H9 (cell line): ENCODE measurements at regions not wholly inside any gene's neighbourhood (a gene's known extent, or its start where the extent isn't known, plus 50 kb on each side); places are given as distances from the start of the nearest gene placed in this dataset.

Experiments
- DNase-seq: peaks from one replicate; pipeline ENCODE4 v3.0.0-alpha.2; 2017
- H2AFZ ChIP-seq: one replicate; pipeline ENCODE4 v1.6.1; 2013; ENCODE audit warnings: mild to moderate bottlenecking, low read length, control low read depth, moderate library complexity
- H2AK5ac ChIP-seq: 2 replicates; pipeline ENCODE4 v1.6.1; 2013; ENCODE audit warnings: low read length, control low read depth, mixed read lengths; ENCODE audit not compliant: insufficient read length
- H2BK120ac ChIP-seq: one replicate; pipeline ENCODE4 v1.6.1; 2013; ENCODE audit warnings: low read depth, mild to moderate bottlenecking, low read length, control low read depth, inconsistent platforms; ENCODE audit not compliant: poor library complexity, severe bottlenecking
- H2BK12ac ChIP-seq: 2 replicates; pipeline ENCODE4 v1.6.1; 2013; ENCODE audit warnings: low read length, control low read depth, mixed read lengths, low read depth; ENCODE audit not compliant: insufficient read length
- H2BK15ac ChIP-seq: 2 replicates; pipeline ENCODE4 v1.6.1; 2013; ENCODE audit warnings: low read depth, low read length, control low read depth
- H2BK20ac ChIP-seq: one replicate; pipeline ENCODE4 v1.6.1; 2013; ENCODE audit warnings: low read depth, mild to moderate bottlenecking, low read length, control low read depth, inconsistent platforms; ENCODE audit not compliant: poor library complexity, severe bottlenecking
- H2BK5ac ChIP-seq: 2 replicates; pipeline ENCODE4 v1.6.1; 2013; ENCODE audit warnings: low read length, control low read depth, mixed read lengths; ENCODE audit not compliant: insufficient read length
- H3K14ac ChIP-seq: 2 replicates; pipeline ENCODE4 v1.6.1; 2013; ENCODE audit warnings: low read length, control low read depth; ENCODE audit not compliant: insufficient read depth
- H3K18ac ChIP-seq: 2 replicates; pipeline ENCODE4 v1.6.1; 2013; ENCODE audit warnings: low read depth, mild to moderate bottlenecking, mixed read lengths, low read length, control low read depth; ENCODE audit not compliant: insufficient read length
- H3K23ac ChIP-seq: 2 replicates; pipeline ENCODE4 v1.6.1; 2013; ENCODE audit warnings: low read length, control low read depth, mixed read lengths, low read depth; ENCODE audit not compliant: insufficient read length
- H3K23me2 ChIP-seq: 2 replicates; pipeline ENCODE4 v1.6.1; 2013; ENCODE audit warnings: low read depth, mild to moderate bottlenecking, mixed read lengths, low read length, control low read depth; ENCODE audit not compliant: insufficient read length, poor library complexity, severe bottlenecking
- H3K27ac ChIP-seq: 2 replicates; pipeline ENCODE4 v1.5.1; 2013; ENCODE audit warnings: low read length, control low read depth, mixed read lengths, low read depth; ENCODE audit not compliant: insufficient read length
- H3K27me3 ChIP-seq: 2 replicates; pipeline ENCODE4 v1.6.1; 2013; ENCODE audit warnings: low read length, control low read depth, inconsistent platforms; ENCODE audit not compliant: insufficient read depth
- H3K4ac ChIP-seq: 2 replicates; pipeline ENCODE4 v1.6.1; 2013; ENCODE audit warnings: low read depth, mild to moderate bottlenecking, control low read depth, inconsistent platforms, low read length, moderate library complexity
- H3K4me1 ChIP-seq: 2 replicates; pipeline ENCODE4 v1.6.1; 2013; ENCODE audit warnings: low read length, control low read depth, inconsistent platforms; ENCODE audit not compliant: insufficient read depth
- H3K4me2 ChIP-seq: 2 replicates; pipeline ENCODE4 v1.6.1; 2013; ENCODE audit warnings: low read length, control low read depth, mixed read lengths; ENCODE audit not compliant: insufficient read length, insufficient read depth
- H3K56ac ChIP-seq: 2 replicates; pipeline ENCODE4 v1.6.1; 2013; ENCODE audit warnings: low read depth, mild to moderate bottlenecking, mixed read lengths, low read length, control low read depth; ENCODE audit not compliant: insufficient read length
- H3K79me1 ChIP-seq: 2 replicates; pipeline ENCODE4 v1.6.1; 2013; ENCODE audit warnings: low read depth, mild to moderate bottlenecking, moderate library complexity, low read length, control low read depth, inconsistent platforms; ENCODE audit not compliant: insufficient read depth, poor library complexity, severe bottlenecking
- H3K79me2 ChIP-seq: 2 replicates; pipeline ENCODE4 v1.6.1; 2013; ENCODE audit warnings: low read length, control low read depth, inconsistent platforms; ENCODE audit not compliant: insufficient read depth
- H3K9ac ChIP-seq: 2 replicates; pipeline ENCODE4 v1.6.1; 2013; ENCODE audit warnings: low read length, control low read depth, mixed read lengths; ENCODE audit not compliant: insufficient read length; ENCODE audit errors: extremely low read depth
- H3K9me3 ChIP-seq: one replicate; pipeline ENCODE4 v1.6.1; 2013; ENCODE audit warnings: low read depth, low read length, inconsistent platforms; ENCODE audit not compliant: control insufficient read depth
- H3T11ph ChIP-seq: one replicate; pipeline ENCODE4 v1.6.1; 2013; ENCODE audit warnings: mild to moderate bottlenecking, low read length, control low read depth, inconsistent platforms
- H4K20me1 ChIP-seq: one replicate; pipeline ENCODE4 v1.6.1; 2013; ENCODE audit not compliant: control insufficient read depth, insufficient read length, insufficient read depth
- H4K5ac ChIP-seq: 2 replicates; pipeline ENCODE4 v1.6.1; 2013; ENCODE audit warnings: low read depth, mild to moderate bottlenecking, mixed read lengths, low read length, control low read depth; ENCODE audit not compliant: insufficient read length
- H4K8ac ChIP-seq: replicated peaks from 2 replicates; pipeline ENCODE4 v1.6.1; 2013; ENCODE audit warnings: low read length, control low read depth, mixed read lengths, low read depth; ENCODE audit not compliant: insufficient read length
- H4K91ac ChIP-seq: 2 replicates; pipeline ENCODE4 v1.6.1; 2013; ENCODE audit warnings: low read depth, mild to moderate bottlenecking, moderate library complexity, mixed read lengths, low read length, control low read depth; ENCODE audit not compliant: insufficient read length
- H3K27ac Mint-ChIP-seq, 3 experiments: 2 replicates in 2 of 3; 3 replicates in 1 of 3; pipeline ENCODE4 v1.8.0; 2020 to 2021; ENCODE audit warnings: mixed read lengths in 3 of 3, mild to moderate bottlenecking in 1 of 3, moderate library complexity in 1 of 3
- H3K27me3 Mint-ChIP-seq: 2 replicates; pipeline ENCODE4 v1.8.0; 2021; ENCODE audit warnings: low read depth, mild to moderate bottlenecking, moderate library complexity, mixed read lengths
- H3K36me3 Mint-ChIP-seq, 3 experiments: 2 replicates in 2 of 3; 3 replicates in 1 of 3; pipeline ENCODE4 v1.8.0; 2020 to 2021; ENCODE audit warnings: low read depth in 3 of 3, mixed read lengths in 3 of 3; ENCODE audit not compliant: insufficient read depth in 1 of 3
- H3K4me1 Mint-ChIP-seq, 2 experiments: 2 replicates each; pipeline ENCODE4 v1.8.0; 2020; ENCODE audit warnings: mixed read lengths in 2 of 2
- H3K4me3 Mint-ChIP-seq, 2 experiments: 2 replicates in 1 of 2; 3 replicates in 1 of 2; pipeline ENCODE4 v1.8.0; 2020 to 2021; ENCODE audit warnings: mild to moderate bottlenecking in 2 of 2, mixed read lengths in 2 of 2, moderate library complexity in 1 of 2
- H3K9me3 Mint-ChIP-seq, 2 experiments: 2 replicates in 1 of 2; 3 replicates in 1 of 2; pipeline ENCODE4 v1.8.0; 2020; ENCODE audit warnings: mild to moderate bottlenecking in 2 of 2, mixed read lengths in 2 of 2, moderate library complexity in 1 of 2
- CTCF ChIP-seq: fragments of 200-600 bp; sonication (generic); conservative IDR thresholded peaks from 3 replicates; pipeline ENCODE4 v1.8.0; 2021; ENCODE audit warnings: antibody characterized with exemption, mild to moderate bottlenecking
- WGBS: extraction: QIAGEN DNeasy Blood & Tissue Kit; methylation state at CpG from one replicate; pipeline ENCODE4 v1.1.7; 2013; ENCODE audit warnings: missing lambda C conversion rate, low lambda C conversion rate, mixed read lengths; ENCODE audit not compliant: insufficient read length; ENCODE audit errors: extremely low coverage; 5-methylcytosine and 5-hydroxymethylcytosine counted together

GRCh38 chr16:9016824-9017223 lies 53.1 kb upstream of the USP7 start:
- Histone ChIP-seq H3K79me1 (no peaks in the 10 kb centered on the region), H3K4me2 (no peak overlapping the region), H4K20me1 (no peaks in the 10 kb centered on the region), H4K8ac (no peak overlapping the region), H3K79me2 (no peaks in the 10 kb centered on the region), H3K23me2 (no peaks in the 10 kb centered on the region), H2BK15ac (no peak overlapping the region), H3K18ac (no peak overlapping the region), H3K56ac (no peak overlapping the region), H2BK5ac (no peak overlapping the region), H3K27ac (no peak overlapping the region), H4K5ac (no peak overlapping the region), H3K9ac (no peak overlapping the region), H3K14ac (no peak overlapping the region), H2AK5ac (no peak overlapping the region), H3K4ac (no peak overlapping the region), H2BK20ac (no peak overlapping the region), H2BK120ac (no peak overlapping the region), H3K9me3 (peaks cover 7% of the 10 kb centered on the region), H4K91ac (no peak overlapping the region), H3K4me1 (no peaks in the 10 kb centered on the region; the same call in 1 of the 2 replicates), H3K27me3 (no peaks in the 10 kb centered on the region), H2BK12ac (no peak overlapping the region), H2AFZ (no peak overlapping the region), H3K23ac (no peak overlapping the region), H3T11ph (no peak overlapping the region)
- no peak overlapping the region for H3K4me3 Mint-ChIP-seq
- peak overlapping the region in 1 of 3 experiments; percentile 77; a peak in 1 of 7 replicates for H3K27ac Mint-ChIP-seq
- peaks cover 11% of the 10 kb centered on the region for H3K27me3 Mint-ChIP-seq
- no peak for TF ChIP-seq CTCF
- peaks cover 0 to 7% (median 6%) of the 10 kb centered on the region in 3 experiments; a peak in 5 of 7 replicates for H3K36me3 Mint-ChIP-seq
- no peak for DNase-seq
- peaks cover 8 to 11% of the 10 kb centered on the region in 2 experiments for H3K4me1 Mint-ChIP-seq
- peaks cover 7 to 15% of the 10 kb centered on the region in 2 experiments for H3K9me3 Mint-ChIP-seq
- WGBS = no CpG with 5 or more reads among the region's 3 CpGs
